GM18951 (cell line): ENCODE measurements at regions not wholly inside any gene's neighbourhood (a gene's known extent, or its start where the extent isn't known, plus 50 kb on each side); places are given as distances from the start of the nearest gene placed in this dataset.

Experiments
- POLR2A ChIP-seq: IDR thresholded peaks from 4 replicates; pipeline ENCODE4 v1.6.1; 2011; ENCODE audit warnings: mild to moderate bottlenecking; ENCODE audit not compliant: insufficient read length, insufficient read depth; ENCODE audit errors: extremely low read depth
- in situ Hi-C: fragments of 300-500 bp; cut with MboI; formaldehyde crosslinking; loops from one replicate; pipeline ENCODE4 v1.12.0; 2022; ENCODE audit warnings: low sequenced_read_pairs, mixed read lengths, inconsistent platforms; ENCODE audit not compliant: unreplicated experiment

GRCh38 chr15:70154718-70155347 lies 57.1 kb upstream of the TLE3 start:
- in situ Hi-C loops: no loop called here
- no peak for TF ChIP-seq POLR2A

GRCh38 chr15:70153921-70154717 lies 56.4 kb upstream of the TLE3 start:
- TF ChIP-seq POLR2A: no peak
- in situ Hi-C loops: no loop called here

GRCh38 chr15:70152070-70152480 lies 54.4 kb upstream of the TLE3 start:
- in situ Hi-C loops: no loop called here
- no peak for TF ChIP-seq POLR2A

- in situ Hi-C loops: no loop called here
- TF ChIP-seq POLR2A: no peak
Measured at GRCh38 chr15:70151462-70151861, 53.7 kb upstream of the TLE3 start.

GRCh38 chr15:70151003-70151402 lies 53.3 kb upstream of the TLE3 start:
- in situ Hi-C loops: no loop called here
- no peak for TF ChIP-seq POLR2A

- no peak for TF ChIP-seq POLR2A
- in situ Hi-C loops: no loop called here
Measured at GRCh38 chr15:70150405-70150747, 52.7 kb upstream of the TLE3 start.

- in situ Hi-C loops: no loop called here
- TF ChIP-seq POLR2A: no peak
Measured at GRCh38 chr15:70149667-70150404, 52.1 kb upstream of the TLE3 start.

- TF ChIP-seq POLR2A: no peak
- in situ Hi-C loops: no loop called here
Measured at GRCh38 chr15:70147778-70148177, 50.1 kb upstream of the TLE3 start.
